GM12878 (cell line): ENCODE measurements at regions not wholly inside any gene's neighbourhood (a gene's known extent, or its start where the extent isn't known, plus 50 kb on each side); places are given as distances from the start of the nearest gene placed in this dataset.

ENCODE experiments used
- ATF2 ChIP-seq: IDR thresholded peaks from 2 replicates; pipeline ENCODE4 v1.6.1; 2012; ENCODE audit warnings: low read length, inconsistent platforms
- NR2C1 ChIP-seq: fragments of 450-650 bp; IDR thresholded peaks from 2 replicates; pipeline ENCODE4 v1.6.1; 2017; ENCODE audit warnings: antibody characterized with exemption, mild to moderate bottlenecking, moderate library complexity
- PRDM15 ChIP-seq: fragments of 450-650 bp; formaldehyde crosslinking; IDR thresholded peaks from 2 replicates; pipeline ENCODE4 v1.4.0; 2020; ENCODE audit warnings: mild to moderate bottlenecking, moderate library complexity
- USF2 ChIP-seq: IDR thresholded peaks from 2 replicates; pipeline ENCODE4 v1.6.1; 2011; ENCODE audit warnings: low read depth, low read length, improper control_type of control experiment, borderline replicate concordance
- TF ChIP-seq, protein P1 (sequence below), 3 experiments: IDR thresholded peaks in 2 of 3; conservative IDR thresholded peaks in 1 of 3; 2 replicates each; pipeline ENCODE4 v1.5.1; 2011; ENCODE audit warnings: low read depth in 3 of 3, low read length in 3 of 3, mild to moderate bottlenecking in 3 of 3, control low read depth in 2 of 3, moderate library complexity in 2 of 3, inconsistent platforms in 1 of 3, mixed read lengths in 1 of 3; ENCODE audit not compliant: control insufficient read depth in 2 of 3, insufficient read depth in 1 of 3; ENCODE audit errors: extremely low read depth in 1 of 3
- TF ChIP-seq, protein P2 (sequence below): fragments of 450-650 bp; IDR thresholded peaks from 2 replicates; pipeline ENCODE4 v1.6.1; 2017; ENCODE audit warnings: mild to moderate bottlenecking, moderate library complexity

DNA sequence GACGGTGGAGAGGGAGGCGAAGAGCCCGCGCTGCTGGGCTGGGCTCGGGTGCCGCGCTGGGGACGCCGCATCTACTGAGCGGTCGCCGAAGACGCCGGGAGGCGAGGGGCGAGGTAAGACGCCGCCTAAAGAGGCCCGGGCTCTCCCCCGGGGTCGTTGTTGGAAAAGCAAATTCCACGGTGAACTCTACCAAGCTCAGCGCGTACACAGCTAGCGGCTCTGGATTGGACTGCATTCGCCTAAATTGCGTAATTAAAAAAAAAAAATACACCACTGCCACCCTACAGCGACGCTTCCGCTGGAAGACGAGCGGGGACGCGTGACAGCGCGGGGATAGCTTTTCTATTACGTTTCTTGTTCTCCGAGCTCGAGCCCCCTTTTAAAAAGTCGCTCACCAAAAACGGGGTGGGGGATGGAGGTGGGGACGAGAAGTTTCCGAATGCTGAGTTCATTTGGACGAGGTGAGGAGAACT lies 92.0 kb upstream of the PRDM1 start:
- no peak for TF ChIP-seq ATF2
- TF ChIP-seq, protein P1, sequence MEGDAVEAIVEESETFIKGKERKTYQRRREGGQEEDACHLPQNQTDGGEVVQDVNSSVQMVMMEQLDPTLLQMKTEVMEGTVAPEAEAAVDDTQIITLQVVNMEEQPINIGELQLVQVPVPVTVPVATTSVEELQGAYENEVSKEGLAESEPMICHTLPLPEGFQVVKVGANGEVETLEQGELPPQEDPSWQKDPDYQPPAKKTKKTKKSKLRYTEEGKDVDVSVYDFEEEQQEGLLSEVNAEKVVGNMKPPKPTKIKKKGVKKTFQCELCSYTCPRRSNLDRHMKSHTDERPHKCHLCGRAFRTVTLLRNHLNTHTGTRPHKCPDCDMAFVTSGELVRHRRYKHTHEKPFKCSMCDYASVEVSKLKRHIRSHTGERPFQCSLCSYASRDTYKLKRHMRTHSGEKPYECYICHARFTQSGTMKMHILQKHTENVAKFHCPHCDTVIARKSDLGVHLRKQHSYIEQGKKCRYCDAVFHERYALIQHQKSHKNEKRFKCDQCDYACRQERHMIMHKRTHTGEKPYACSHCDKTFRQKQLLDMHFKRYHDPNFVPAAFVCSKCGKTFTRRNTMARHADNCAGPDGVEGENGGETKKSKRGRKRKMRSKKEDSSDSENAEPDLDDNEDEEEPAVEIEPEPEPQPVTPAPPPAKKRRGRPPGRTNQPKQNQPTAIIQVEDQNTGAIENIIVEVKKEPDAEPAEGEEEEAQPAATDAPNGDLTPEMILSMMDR (IDR thresholded peaks at IDR 0.05 in 2 of 3, conservative IDR thresholded peaks at IDR 0.05 in 1 of 3; ENCODE audit: control insufficient read depth in 2 of 3, extremely low read depth in 1 of 3, insufficient read depth in 1 of 3, low read depth in 3 of 3, low read length in 3 of 3) = no peak
- TF ChIP-seq USF2 = no peak
- TF ChIP-seq PRDM15 = no peak
- TF ChIP-seq NR2C1 = no peak
- TF ChIP-seq, protein P2, sequence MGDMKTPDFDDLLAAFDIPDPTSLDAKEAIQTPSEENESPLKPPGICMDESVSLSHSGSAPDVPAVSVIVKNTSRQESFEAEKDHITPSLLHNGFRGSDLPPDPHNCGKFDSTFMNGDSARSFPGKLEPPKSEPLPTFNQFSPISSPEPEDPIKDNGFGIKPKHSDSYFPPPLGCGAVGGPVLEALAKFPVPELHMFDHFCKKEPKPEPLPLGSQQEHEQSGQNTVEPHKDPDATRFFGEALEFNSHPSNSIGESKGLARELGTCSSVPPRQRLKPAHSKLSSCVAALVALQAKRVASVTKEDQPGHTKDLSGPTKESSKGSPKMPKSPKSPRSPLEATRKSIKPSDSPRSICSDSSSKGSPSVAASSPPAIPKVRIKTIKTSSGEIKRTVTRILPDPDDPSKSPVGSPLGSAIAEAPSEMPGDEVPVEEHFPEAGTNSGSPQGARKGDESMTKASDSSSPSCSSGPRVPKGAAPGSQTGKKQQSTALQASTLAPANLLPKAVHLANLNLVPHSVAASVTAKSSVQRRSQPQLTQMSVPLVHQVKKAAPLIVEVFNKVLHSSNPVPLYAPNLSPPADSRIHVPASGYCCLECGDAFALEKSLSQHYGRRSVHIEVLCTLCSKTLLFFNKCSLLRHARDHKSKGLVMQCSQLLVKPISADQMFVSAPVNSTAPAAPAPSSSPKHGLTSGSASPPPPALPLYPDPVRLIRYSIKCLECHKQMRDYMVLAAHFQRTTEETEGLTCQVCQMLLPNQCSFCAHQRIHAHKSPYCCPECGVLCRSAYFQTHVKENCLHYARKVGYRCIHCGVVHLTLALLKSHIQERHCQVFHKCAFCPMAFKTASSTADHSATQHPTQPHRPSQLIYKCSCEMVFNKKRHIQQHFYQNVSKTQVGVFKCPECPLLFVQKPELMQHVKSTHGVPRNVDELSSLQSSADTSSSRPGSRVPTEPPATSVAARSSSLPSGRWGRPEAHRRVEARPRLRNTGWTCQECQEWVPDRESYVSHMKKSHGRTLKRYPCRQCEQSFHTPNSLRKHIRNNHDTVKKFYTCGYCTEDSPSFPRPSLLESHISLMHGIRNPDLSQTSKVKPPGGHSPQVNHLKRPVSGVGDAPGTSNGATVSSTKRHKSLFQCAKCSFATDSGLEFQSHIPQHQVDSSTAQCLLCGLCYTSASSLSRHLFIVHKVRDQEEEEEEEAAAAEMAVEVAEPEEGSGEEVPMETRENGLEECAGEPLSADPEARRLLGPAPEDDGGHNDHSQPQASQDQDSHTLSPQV = no peak
